OCI-LY1 (cell line): ENCODE measurements at regions not wholly inside any gene's neighbourhood (a gene's known extent, or its start where the extent isn't known, plus 50 kb on each side); places are given as distances from the start of the nearest gene placed in this dataset.

Experiments
- EZH2 ChIP-seq: fragments of 200-600 bp; sonication (generic), shearing (Covaris generic); IDR thresholded peaks from 2 replicates; pipeline ENCODE4 v1.8.0; 2017; ENCODE audit warnings: borderline replicate concordance, mixed run types, mild to moderate bottlenecking, antibody characterized with exemption, low read length, moderate library complexity, mixed read lengths
- TF ChIP-seq, protein P1 (sequence below): fragments of 200-600 bp; sonication (generic), shearing (Covaris generic); IDR thresholded peaks from 2 replicates; pipeline ENCODE4 v1.5.1; 2017; ENCODE audit warnings: mild to moderate bottlenecking, antibody characterized with exemption, low read length, moderate library complexity, mixed read lengths

DNA sequence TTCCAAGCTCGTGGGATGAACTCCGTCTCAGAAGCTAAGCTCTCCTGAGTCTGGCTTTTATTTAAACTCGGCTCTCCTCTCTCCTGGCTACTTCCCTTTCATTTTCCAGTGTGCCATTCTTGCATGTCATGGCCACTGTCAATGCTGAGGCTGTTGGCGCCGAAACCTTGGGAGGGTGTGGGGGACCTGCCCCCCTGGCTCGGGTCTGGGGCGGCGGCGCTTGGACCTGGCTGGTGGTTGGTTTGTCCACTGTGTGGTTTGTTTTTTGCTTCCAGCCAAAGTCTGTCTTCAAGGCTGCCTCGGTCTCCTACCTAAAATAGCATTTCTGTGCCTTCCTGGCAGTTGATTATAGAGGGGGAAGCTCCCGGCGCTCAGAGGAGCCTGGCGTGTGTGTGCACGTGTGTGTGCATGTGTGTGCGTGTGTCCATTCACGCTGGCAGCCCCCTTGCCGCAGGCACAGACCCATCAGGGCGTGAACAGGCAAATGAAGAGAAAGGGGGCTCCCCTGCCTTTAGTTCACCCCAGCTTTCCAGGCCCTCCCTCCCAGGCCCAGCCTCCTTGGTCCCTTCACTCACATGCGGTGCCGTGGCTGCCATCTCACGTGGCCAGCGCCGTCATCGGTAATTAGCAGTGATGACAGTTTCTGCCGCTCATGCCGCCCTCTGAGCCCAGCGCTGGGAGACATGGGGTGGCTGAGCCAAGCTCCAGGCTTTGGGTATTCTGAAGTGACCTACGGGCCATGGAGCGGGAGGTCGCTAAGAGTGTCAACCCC is 179.9 kb downstream of the SEC14L1 start:
- TF ChIP-seq, protein P1, sequence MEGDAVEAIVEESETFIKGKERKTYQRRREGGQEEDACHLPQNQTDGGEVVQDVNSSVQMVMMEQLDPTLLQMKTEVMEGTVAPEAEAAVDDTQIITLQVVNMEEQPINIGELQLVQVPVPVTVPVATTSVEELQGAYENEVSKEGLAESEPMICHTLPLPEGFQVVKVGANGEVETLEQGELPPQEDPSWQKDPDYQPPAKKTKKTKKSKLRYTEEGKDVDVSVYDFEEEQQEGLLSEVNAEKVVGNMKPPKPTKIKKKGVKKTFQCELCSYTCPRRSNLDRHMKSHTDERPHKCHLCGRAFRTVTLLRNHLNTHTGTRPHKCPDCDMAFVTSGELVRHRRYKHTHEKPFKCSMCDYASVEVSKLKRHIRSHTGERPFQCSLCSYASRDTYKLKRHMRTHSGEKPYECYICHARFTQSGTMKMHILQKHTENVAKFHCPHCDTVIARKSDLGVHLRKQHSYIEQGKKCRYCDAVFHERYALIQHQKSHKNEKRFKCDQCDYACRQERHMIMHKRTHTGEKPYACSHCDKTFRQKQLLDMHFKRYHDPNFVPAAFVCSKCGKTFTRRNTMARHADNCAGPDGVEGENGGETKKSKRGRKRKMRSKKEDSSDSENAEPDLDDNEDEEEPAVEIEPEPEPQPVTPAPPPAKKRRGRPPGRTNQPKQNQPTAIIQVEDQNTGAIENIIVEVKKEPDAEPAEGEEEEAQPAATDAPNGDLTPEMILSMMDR, result no peak
- TF ChIP-seq EZH2, result no peak
